Body of pancreas (tissue), 4 donors: ENCODE measurements at regions not wholly inside any gene's neighbourhood (a gene's known extent, or its start where the extent isn't known, plus 50 kb on each side); places are given as distances from the start of the nearest gene placed in this dataset.

Source experiments
- ATAC-seq: fragments of 150-250 bp; one replicate; pipeline ENCODE4 v1.9.1; 2016
- DNase-seq, 4 donors: peaks; one replicate each; pipeline ENCODE4 v3.0.0-alpha.2; 2019
- H3K27ac ChIP-seq, 4 donors: fragments of 200-600 bp; sonication (generic); 1 replicate in 3 of 4; 2 replicates in 1 of 4; pipeline versions ENCODE4 v1.5.1 to v1.6.1; 2016 to 2019; ENCODE audit warnings: mild to moderate bottlenecking in 1 of 4, mixed read lengths in 1 of 4, moderate library complexity in 1 of 4
- H3K27me3 ChIP-seq, 2 donors: fragments of 200-600 bp; sonication (generic); one replicate each; pipeline ENCODE4 v1.6.0; 2016; ENCODE audit warnings: mild to moderate bottlenecking in 1 of 2
- H3K36me3 ChIP-seq, 2 donors: fragments of 200-600 bp; sonication (generic); replicated peaks in 1 of 2; 2 replicates each; pipeline ENCODE4 v1.5.1; 2016; ENCODE audit warnings: low read depth in 2 of 2; ENCODE audit not compliant: insufficient read depth in 1 of 2
- H3K4me1 ChIP-seq: fragments of 200-600 bp; sonication (generic); one replicate; pipeline ENCODE4 v1.6.0; 2016
- H3K4me3 ChIP-seq, 2 donors: fragments of 200-600 bp; sonication (generic); 1 replicate in 1 of 2; 2 replicates in 1 of 2; pipeline ENCODE4 v1.5.1; 2016 to 2019
- H3K9me3 ChIP-seq, 3 donors: fragments of 200-600 bp; sonication (generic); 1 replicate in 2 of 3; 2 replicates in 1 of 3; pipeline ENCODE4 v1.5.1; 2016
- POLR2A ChIP-seq, 3 donors: fragments of 450-650 bp; IDR thresholded peaks; one replicate each; pipeline ENCODE4 v1.6.1; 2016; ENCODE audit warnings: antibody characterized with exemption in 3 of 3, mild to moderate bottlenecking in 2 of 3
- WGBS, 2 donors: methylation state at CpG; one replicate each; pipeline ENCODE4 v1.1.5; 2017; 5-methylcytosine and 5-hydroxymethylcytosine counted together
- intact Hi-C: fragments of 100-400 bp; cut with DNase I; formaldehyde crosslinking; loops from one replicate; pipeline ENCODE4 v1.15.1; 2023
- TF ChIP-seq, protein P1 (sequence below), 7 experiments: fragments of 450-650 bp in 4 of 7; fragments of 200-600 bp in 3 of 7; sonication (generic) in 3 of 7; IDR thresholded peaks; one replicate each; pipeline ENCODE4 v1.5.1; 2016 to 2019; ENCODE audit warnings: antibody characterized with exemption in 7 of 7

GRCh38 chr14:44652640-44653039, 145.6 kb upstream of the FSCB start:
- intact Hi-C loops: no loop called here
- H3K9me3 ChIP-seq: no peaks in the 10 kb centered on the region
- no peak for ATAC-seq
- no peaks in the 10 kb centered on the region for H3K4me1 ChIP-seq
- DNase-seq: no peak
- no peaks in the 10 kb centered on the region for H3K27me3 ChIP-seq
- no peak overlapping the region for H3K27ac ChIP-seq
- no peak overlapping the region for H3K4me3 ChIP-seq
- TF ChIP-seq, protein P1, sequence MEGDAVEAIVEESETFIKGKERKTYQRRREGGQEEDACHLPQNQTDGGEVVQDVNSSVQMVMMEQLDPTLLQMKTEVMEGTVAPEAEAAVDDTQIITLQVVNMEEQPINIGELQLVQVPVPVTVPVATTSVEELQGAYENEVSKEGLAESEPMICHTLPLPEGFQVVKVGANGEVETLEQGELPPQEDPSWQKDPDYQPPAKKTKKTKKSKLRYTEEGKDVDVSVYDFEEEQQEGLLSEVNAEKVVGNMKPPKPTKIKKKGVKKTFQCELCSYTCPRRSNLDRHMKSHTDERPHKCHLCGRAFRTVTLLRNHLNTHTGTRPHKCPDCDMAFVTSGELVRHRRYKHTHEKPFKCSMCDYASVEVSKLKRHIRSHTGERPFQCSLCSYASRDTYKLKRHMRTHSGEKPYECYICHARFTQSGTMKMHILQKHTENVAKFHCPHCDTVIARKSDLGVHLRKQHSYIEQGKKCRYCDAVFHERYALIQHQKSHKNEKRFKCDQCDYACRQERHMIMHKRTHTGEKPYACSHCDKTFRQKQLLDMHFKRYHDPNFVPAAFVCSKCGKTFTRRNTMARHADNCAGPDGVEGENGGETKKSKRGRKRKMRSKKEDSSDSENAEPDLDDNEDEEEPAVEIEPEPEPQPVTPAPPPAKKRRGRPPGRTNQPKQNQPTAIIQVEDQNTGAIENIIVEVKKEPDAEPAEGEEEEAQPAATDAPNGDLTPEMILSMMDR (IDR thresholded peaks at IDR 0.05): no peak
- H3K36me3 ChIP-seq: no peaks in the 10 kb centered on the region
- 44 to 47% methylated on average over 2 of the region's 2 CpGs for WGBS, 2 donors

DNA sequence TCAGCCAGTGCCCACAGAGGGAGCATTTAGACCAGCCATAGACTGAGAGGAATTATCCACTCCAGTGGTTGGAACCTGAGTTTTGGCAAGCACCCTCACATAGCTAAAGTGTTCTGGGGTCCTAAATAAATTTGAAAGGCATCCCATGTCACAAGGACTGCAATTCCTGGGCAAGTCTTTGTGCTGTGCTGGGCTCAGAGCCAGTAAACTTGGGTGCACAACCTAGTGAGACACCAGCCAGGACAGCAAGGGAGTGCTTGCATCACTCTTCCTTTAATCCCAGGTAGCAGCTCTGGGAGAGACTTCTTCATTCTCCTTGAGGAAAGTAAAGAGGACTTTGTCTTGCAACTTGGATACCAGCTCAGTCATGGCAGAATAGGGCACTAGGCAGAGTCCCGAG, 142.0 kb upstream of the FSCB start:
- Histone ChIP-seq H3K4me1 (no peaks in the 10 kb centered on the region), H3K9me3 (no peaks in the 10 kb centered on the region), H3K27me3 (no peaks in the 10 kb centered on the region), H3K4me3 (no peak overlapping the region), H3K36me3 (no peaks in the 10 kb centered on the region), H3K27ac (no peak overlapping the region)
- WGBS, 2 donors: 70 to 88% methylated on average over 1 of the region's 1 CpG
- ATAC-seq: no peak
- intact Hi-C loops: no loop called here
- no peak for DNase-seq
- TF ChIP-seq, protein P1 (IDR thresholded peaks at IDR 0.05): no peak
- no peak for TF ChIP-seq POLR2A (IDR thresholded peaks at IDR 0.05)

- H3K36me3 ChIP-seq: no peaks in the 10 kb centered on the region
- WGBS, 2 donors: 76 to 84% methylated on average over 2 of the region's 2 CpGs
- H3K27me3 ChIP-seq: no peaks in the 10 kb centered on the region
- no peaks in the 10 kb centered on the region for H3K4me1 ChIP-seq
- ATAC-seq (no peak), DNase-seq (no peak)
- no peak for TF ChIP-seq POLR2A (IDR thresholded peaks at IDR 0.05)
- TF ChIP-seq, protein P1 (IDR thresholded peaks at IDR 0.05): no peak
- intact Hi-C loops: no loop called here
- no peaks in the 10 kb centered on the region for H3K9me3 ChIP-seq
- no peak overlapping the region for H3K4me3 ChIP-seq
- no peak overlapping the region for H3K27ac ChIP-seq
Observed at GRCh38 chr14:44640416-44640815, 133.3 kb upstream of the FSCB start.

DNA sequence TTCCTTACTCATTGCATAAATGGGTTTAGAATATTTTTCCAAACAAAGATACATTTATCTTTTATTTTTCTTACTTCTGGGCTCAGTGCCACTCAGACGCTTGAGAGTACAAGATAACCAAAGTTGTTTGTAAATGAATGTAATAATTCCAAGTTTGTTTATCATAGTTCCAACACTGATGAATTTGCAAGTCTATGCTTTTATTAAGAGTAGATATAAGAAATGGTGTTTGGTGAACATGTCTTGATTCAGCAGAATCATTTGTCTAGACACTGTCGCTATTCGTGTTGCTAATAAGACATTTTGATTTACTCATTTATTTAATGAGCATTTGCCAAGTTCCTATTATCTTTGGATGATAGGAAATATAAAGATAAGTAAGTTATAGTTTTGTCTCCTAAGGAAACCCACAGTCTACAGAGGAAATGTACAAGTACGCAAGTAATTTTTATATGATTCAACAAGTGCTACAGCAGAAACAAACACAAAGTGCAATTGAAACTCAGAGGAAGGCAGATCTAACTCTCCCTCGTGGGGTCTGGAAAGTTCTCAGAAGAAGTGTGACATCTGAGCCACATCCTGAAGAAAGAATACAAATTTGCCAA, 132.8 kb upstream of the FSCB start:
- Histone ChIP-seq H3K36me3 (no peaks in the 10 kb centered on the region), H3K27me3 (no peaks in the 10 kb centered on the region), H3K9me3 (no peaks in the 10 kb centered on the region), H3K4me3 (no peak overlapping the region), H3K27ac (no peak overlapping the region), H3K4me1 (no peaks in the 10 kb centered on the region)
- no peak for ATAC-seq
- intact Hi-C loops: no loop called here
- TF ChIP-seq, protein P1 (IDR thresholded peaks at IDR 0.05): no peak
- no peak for TF ChIP-seq POLR2A (IDR thresholded peaks at IDR 0.05)
- WGBS, 2 donors: 32 to 38% methylated on average over 5 of the region's 5 CpGs
- DNase-seq: no peak

GRCh38 chr14:44634692-44635091, 127.6 kb upstream of the FSCB start:
- H3K27me3 ChIP-seq: no peaks in the 10 kb centered on the region
- WGBS, 2 donors: 47 to 48% methylated on average over 4 of the region's 4 CpGs
- no peaks in the 10 kb centered on the region for H3K36me3 ChIP-seq
- intact Hi-C loops: no loop called here
- H3K9me3 ChIP-seq: no peaks in the 10 kb centered on the region
- no peak overlapping the region for H3K27ac ChIP-seq
- no peak overlapping the region for H3K4me3 ChIP-seq
- TF ChIP-seq, protein P1 (IDR thresholded peaks at IDR 0.05): no peak
- no peak for TF ChIP-seq POLR2A (IDR thresholded peaks at IDR 0.05)
- no peak for DNase-seq
- ATAC-seq: no peak
- H3K4me1 ChIP-seq: no peaks in the 10 kb centered on the region
